ENCODE measurements at regions not wholly inside any gene's neighbourhood (a gene's known extent, or its start where the extent isn't known, plus 50 kb on each side); places are given as distances from the start of the nearest gene placed in this dataset.

- no peaks in the 10 kb centered on the region for H3K4me1 ChIP-seq (ENCODE audit: insufficient read depth, low read length)
- CTCF ChIA-PET (ENCODE audit: partially characterized antibody): interaction anchor here (0.8 to 0.9 kb wide), 2 partner anchors 11 to 16 kb away, joined by 3 read pairs; no protein-coding TSS in a partner anchor
- intact Hi-C loops (cut with micrococcal nuclease): no loop called here
- no peaks in the 10 kb centered on the region for H3K9me3 ChIP-seq (ENCODE audit: control insufficient read depth in 1 of 2, low read length in 2 of 2)
- H3K36me3 ChIP-seq (ENCODE audit: insufficient read depth, low read length): no peaks in the 10 kb centered on the region
- Mint-ChIP-seq H3K4me3 (no peak overlapping the region), H3K4me1 (no peaks in the 10 kb centered on the region), H3K27ac (no peak overlapping the region), H3K27me3 (peaks cover 0 to 2% of the 10 kb centered on the region in 2 donors), H3K9me3 (peaks cover 0 to 19% (median 9%) of the 10 kb centered on the region in 8 donors), H3K36me3 (peaks cover 8 to 10% of the 10 kb centered on the region in 2 donors)
- H3K27me3 ChIP-seq (ENCODE audit: insufficient read depth, low read length): no peaks in the 10 kb centered on the region
- no peak overlapping the region for H3K27ac ChIP-seq (ENCODE audit: low read depth, low read length)
- H3K4me3 ChIP-seq (ENCODE audit: low read length in 2 of 2): no peak overlapping the region
- POLR2A ChIA-PET (ENCODE audit: partially characterized antibody): no interaction called here
- no peak for DNase-seq
Measured at GRCh38 chr12:68092976-68093375, 66.6 kb downstream of the IFNG start.

- ChIA-PET POLR2A (ENCODE audit: partially characterized antibody) (no interaction called here), CTCF (ENCODE audit: partially characterized antibody) (no interaction called here)
- peaks cover 4 to 24% (median 15%) of the 10 kb centered on the region in 8 donors for H3K9me3 Mint-ChIP-seq
Measured at GRCh38 chr12:68089101-68089500, 70.4 kb downstream of the IFNG start.

GRCh38 chr12:68086019-68086603, 73.4 kb downstream of the IFNG start:
- H3K9me3 ChIP-seq (ENCODE audit: control insufficient read depth in 1 of 2, low read length in 2 of 2): peaks cover 0 to 3% of the 10 kb centered on the region in 2 donors
- Mint-ChIP-seq H3K36me3 (peaks cover 16 to 25% of the 10 kb centered on the region in 2 donors), H3K4me1 (no peaks in the 10 kb centered on the region), H3K27ac (no peak overlapping the region), H3K4me3 (no peak overlapping the region), H3K27me3 (no peaks in the 10 kb centered on the region), H3K9me3 (peaks cover 4 to 41% (median 24%) of the 10 kb centered on the region in 8 donors)
- POLR2A ChIA-PET (ENCODE audit: partially characterized antibody): no interaction called here
- intact Hi-C loops (cut with micrococcal nuclease): no loop called here
- DNase-seq: no peak
- H3K4me1 ChIP-seq (ENCODE audit: insufficient read depth, low read length): no peaks in the 10 kb centered on the region
- no peaks in the 10 kb centered on the region for H3K27me3 ChIP-seq (ENCODE audit: insufficient read depth, low read length)
- CTCF ChIA-PET (ENCODE audit: partially characterized antibody): interaction anchor here (1.0 kb wide), 1 partner anchor 9 kb away, joined by 3 read pairs; no protein-coding TSS in a partner anchor
- H3K27ac ChIP-seq (ENCODE audit: low read depth, low read length): no peak overlapping the region
- no peaks in the 10 kb centered on the region for H3K36me3 ChIP-seq (ENCODE audit: insufficient read depth, low read length)
- no peak overlapping the region for H3K4me3 ChIP-seq (ENCODE audit: low read length in 2 of 2)

More at GRCh38 chr12:68089101-68089500, 70.4 kb downstream of the IFNG start:
- Histone ChIP-seq H3K27me3 (ENCODE audit: insufficient read depth, low read length) (no peaks in the 10 kb centered on the region), H3K36me3 (ENCODE audit: insufficient read depth, low read length) (no peaks in the 10 kb centered on the region), H3K27ac (ENCODE audit: low read depth, low read length) (no peak overlapping the region), H3K4me1 (ENCODE audit: insufficient read depth, low read length) (no peaks in the 10 kb centered on the region), H3K9me3 (ENCODE audit: control insufficient read depth in 1 of 2, low read length in 2 of 2) (no peaks in the 10 kb centered on the region), H3K4me3 (ENCODE audit: low read length in 2 of 2) (no peak overlapping the region)
- H3K4me1 Mint-ChIP-seq: no peaks in the 10 kb centered on the region
- DNase-seq: no peak
- intact Hi-C loops (cut with micrococcal nuclease): no loop called here
- no peak overlapping the region for H3K27ac Mint-ChIP-seq
- H3K4me3 Mint-ChIP-seq: no peak overlapping the region
- H3K36me3 Mint-ChIP-seq: peaks cover 12 to 14% of the 10 kb centered on the region in 2 donors
- peaks cover 0 to 2% of the 10 kb centered on the region in 2 donors for H3K27me3 Mint-ChIP-seq

GRCh38 chr12:68081561-68081960, 78.0 kb downstream of the IFNG start:
- CTCF ChIA-PET (ENCODE audit: partially characterized antibody): no interaction called here
- DNase-seq: no peak
- Histone ChIP-seq H3K4me3 (ENCODE audit: low read length in 2 of 2) (no peak overlapping the region), H3K36me3 (ENCODE audit: insufficient read depth, low read length) (no peaks in the 10 kb centered on the region), H3K27me3 (ENCODE audit: insufficient read depth, low read length) (no peaks in the 10 kb centered on the region), H3K9me3 (ENCODE audit: control insufficient read depth in 1 of 2, low read length in 2 of 2) (peaks cover 0 to 3% of the 10 kb centered on the region in 2 donors), H3K4me1 (ENCODE audit: insufficient read depth, low read length) (peaks cover 8% of the 10 kb centered on the region), H3K27ac (ENCODE audit: low read depth, low read length) (no peak overlapping the region)
- intact Hi-C loops (cut with micrococcal nuclease): no loop called here
- Mint-ChIP-seq H3K4me3 (no peak overlapping the region), H3K27ac (no peak overlapping the region), H3K36me3 (peaks cover 8 to 15% of the 10 kb centered on the region in 2 donors), H3K9me3 (peaks cover 0 to 22% (median 13%) of the 10 kb centered on the region in 8 donors), H3K4me1 (peaks cover 5 to 20% (median 14%) of the 10 kb centered on the region in 4 donors), H3K27me3 (no peaks in the 10 kb centered on the region)
- POLR2A ChIA-PET (ENCODE audit: partially characterized antibody): no interaction called here

- no peak overlapping the region for H3K27ac ChIP-seq (ENCODE audit: low read depth, low read length)
- Mint-ChIP-seq H3K4me3 (peak overlapping the region in 4 of 8 donors; percentile 15 to 46 (median 24)), H3K9me3 (peaks cover 0 to 22% (median 13%) of the 10 kb centered on the region in 8 donors), H3K36me3 (peaks cover 8 to 15% of the 10 kb centered on the region in 2 donors), H3K27me3 (no peaks in the 10 kb centered on the region), H3K4me1 (peaks cover 5 to 20% (median 14%) of the 10 kb centered on the region in 4 donors), H3K27ac (peak overlapping the region in 1 of 7 donors; percentile 14)
- H3K9me3 ChIP-seq (ENCODE audit: control insufficient read depth in 1 of 2, low read length in 2 of 2): peaks cover 0 to 3% of the 10 kb centered on the region in 2 donors
- no peaks in the 10 kb centered on the region for H3K36me3 ChIP-seq (ENCODE audit: insufficient read depth, low read length)
- H3K4me3 ChIP-seq (ENCODE audit: low read length in 2 of 2): no peak overlapping the region
- POLR2A ChIA-PET (ENCODE audit: partially characterized antibody): no interaction called here
- CTCF ChIA-PET (ENCODE audit: partially characterized antibody): interaction anchor here (1.0 kb wide), 1 partner anchor 11 kb away, joined by 3 read pairs; no protein-coding TSS in a partner anchor
- peak; percentile 3 to 30 (median 13) for DNase-seq
- H3K27me3 ChIP-seq (ENCODE audit: insufficient read depth, low read length): no peaks in the 10 kb centered on the region
- H3K4me1 ChIP-seq (ENCODE audit: insufficient read depth, low read length): peaks cover 8% of the 10 kb centered on the region
- intact Hi-C loops (cut with micrococcal nuclease): no loop called here
Measured at GRCh38 chr12:68080577-68080976, 79.0 kb downstream of the IFNG start.

- no peak overlapping the region for H3K27ac ChIP-seq (ENCODE audit: low read depth, low read length)
- intact Hi-C loops (cut with micrococcal nuclease): no loop called here
- H3K27me3 Mint-ChIP-seq: no peaks in the 10 kb centered on the region
- H3K36me3 ChIP-seq (ENCODE audit: insufficient read depth, low read length): no peaks in the 10 kb centered on the region
- POLR2A ChIA-PET (ENCODE audit: partially characterized antibody): interaction anchor here (0.6 kb wide), 1 partner anchor 111 kb away, joined by 3 read pairs; no protein-coding TSS in a partner anchor
- H3K27ac Mint-ChIP-seq: no peak overlapping the region
- peaks cover 8% of the 10 kb centered on the region for H3K4me1 ChIP-seq (ENCODE audit: insufficient read depth, low read length)
- H3K4me3 Mint-ChIP-seq: no peak overlapping the region
- H3K4me1 Mint-ChIP-seq: peaks cover 5 to 20% (median 14%) of the 10 kb centered on the region in 4 donors
- no peaks in the 10 kb centered on the region for H3K27me3 ChIP-seq (ENCODE audit: insufficient read depth, low read length)
- peaks cover 0 to 3% of the 10 kb centered on the region in 2 donors for H3K9me3 ChIP-seq (ENCODE audit: control insufficient read depth in 1 of 2, low read length in 2 of 2)
- CTCF ChIA-PET (ENCODE audit: partially characterized antibody): interaction anchor here (0.8 to 2.1 kb wide), 2 partner anchors 38 to 80 kb away, joined by 3 to 5 read pairs; no protein-coding TSS in a partner anchor
- H3K36me3 Mint-ChIP-seq: peaks cover 3 to 11% of the 10 kb centered on the region in 2 donors
- H3K4me3 ChIP-seq (ENCODE audit: low read length in 2 of 2): no peak overlapping the region
- peaks cover 0 to 15% (median 9%) of the 10 kb centered on the region in 8 donors for H3K9me3 Mint-ChIP-seq
- DNase-seq: no peak
Measured at GRCh38 chr12:68078737-68079136, 80.8 kb downstream of the IFNG start.

- intact Hi-C loops (cut with micrococcal nuclease): no loop called here
- Histone ChIP-seq H3K4me3 (ENCODE audit: low read length in 2 of 2) (no peak overlapping the region), H3K9me3 (ENCODE audit: control insufficient read depth in 1 of 2, low read length in 2 of 2) (no peaks in the 10 kb centered on the region), H3K27me3 (ENCODE audit: insufficient read depth, low read length) (no peaks in the 10 kb centered on the region), H3K4me1 (ENCODE audit: insufficient read depth, low read length) (peaks cover 2% of the 10 kb centered on the region), H3K36me3 (ENCODE audit: insufficient read depth, low read length) (no peaks in the 10 kb centered on the region), H3K27ac (ENCODE audit: low read depth, low read length) (no peak overlapping the region)
- ChIA-PET CTCF (ENCODE audit: partially characterized antibody) (no interaction called here), POLR2A (ENCODE audit: partially characterized antibody) (no interaction called here)
- Mint-ChIP-seq H3K4me3 (no peak overlapping the region), H3K9me3 (peaks cover 0 to 1% (median 0%) of the 10 kb centered on the region in 8 donors), H3K27ac (no peak overlapping the region), H3K27me3 (no peaks in the 10 kb centered on the region), H3K36me3 (no peaks in the 10 kb centered on the region), H3K4me1 (peaks cover 2 to 17% (median 10%) of the 10 kb centered on the region in 4 donors)
- DNase-seq: no peak
Measured at GRCh38 chr12:68075416-68075815, 84.1 kb downstream of the IFNG start.
